Middle frontal gyrus (tissue), 1 donor: ENCODE measurements at regions not wholly inside any gene's neighbourhood (a gene's known extent, or its start where the extent isn't known, plus 50 kb on each side); places are given as distances from the start of the nearest gene placed in this dataset.
A peak's percentile ranks its signal among the peaks of the same experiment; 100 is the strongest.
"Not testable (repeated sequence)": the region's sequence is repeated elsewhere in the genome, so short reads cannot be mapped to it uniquely, and the experiment has no call there.

Experiments
- DNase-seq: peaks from one replicate; pipeline ENCODE4 v3.0.0-alpha.2; 2015; ENCODE audit warnings: low spot score; ENCODE audit errors: extremely low spot score

- DNase-seq, result no peak
Observed at GRCh38 chr2:2804528-2804927, 473.5 kb upstream of the MYT1L start.

- no peak for DNase-seq
Observed at GRCh38 chr2:2801458-2801857, 470.4 kb upstream of the MYT1L start.

GRCh38 chr2:2800697-2801096 lies 469.6 kb upstream of the MYT1L start:
- no peak for DNase-seq

DNA sequence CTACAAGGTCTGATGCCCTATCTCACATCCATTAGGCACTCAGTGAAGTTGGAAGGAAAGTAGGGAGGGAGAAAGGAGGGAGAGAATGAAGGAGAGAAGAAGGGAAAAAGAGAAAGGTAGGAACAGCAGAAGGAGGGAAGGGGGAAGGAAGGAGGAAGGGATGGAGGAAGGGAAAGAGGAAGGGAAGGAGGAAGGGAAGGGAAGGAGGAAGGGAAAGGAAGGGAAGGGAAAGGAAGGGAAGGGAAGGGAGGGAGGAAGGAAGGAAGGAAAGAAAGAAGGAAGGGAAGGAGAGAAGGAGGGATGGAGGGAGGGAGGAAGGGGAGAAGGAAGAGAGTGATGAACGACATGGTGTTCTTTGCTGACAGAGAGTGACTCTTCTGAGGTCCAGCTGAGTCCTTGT lies 468.9 kb upstream of the MYT1L start:
- DNase-seq, result no peak

DNA sequence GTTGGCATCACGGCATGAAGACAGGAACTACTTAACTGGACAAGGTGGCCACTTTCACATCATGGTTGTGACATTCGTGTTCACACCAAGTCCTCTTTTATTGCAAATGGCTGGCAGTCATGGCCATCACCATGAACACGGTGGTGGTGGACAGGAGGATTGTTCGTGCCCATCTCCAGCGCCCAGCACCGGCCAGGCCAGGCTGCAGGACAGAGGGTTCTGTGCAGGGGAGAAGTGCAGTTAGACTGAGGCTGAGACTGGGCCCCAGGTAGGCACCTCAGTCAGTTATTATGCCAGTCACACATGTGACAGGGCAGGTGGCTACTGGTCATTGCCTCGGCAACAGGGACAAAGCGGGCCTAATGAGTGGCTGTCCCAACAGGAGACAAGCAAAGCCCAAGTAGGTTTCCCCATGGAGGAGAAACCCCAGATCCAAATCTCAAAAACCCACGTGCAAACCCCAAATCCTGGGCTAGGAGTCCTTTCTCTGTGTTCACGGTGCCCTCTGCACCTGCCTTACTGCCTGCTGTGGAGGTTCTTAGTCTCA lies 468.1 kb upstream of the MYT1L start:
- no peak for DNase-seq

GRCh38 chr2:2798337-2798736 lies 467.3 kb upstream of the MYT1L start:
- no peak for DNase-seq

DNA sequence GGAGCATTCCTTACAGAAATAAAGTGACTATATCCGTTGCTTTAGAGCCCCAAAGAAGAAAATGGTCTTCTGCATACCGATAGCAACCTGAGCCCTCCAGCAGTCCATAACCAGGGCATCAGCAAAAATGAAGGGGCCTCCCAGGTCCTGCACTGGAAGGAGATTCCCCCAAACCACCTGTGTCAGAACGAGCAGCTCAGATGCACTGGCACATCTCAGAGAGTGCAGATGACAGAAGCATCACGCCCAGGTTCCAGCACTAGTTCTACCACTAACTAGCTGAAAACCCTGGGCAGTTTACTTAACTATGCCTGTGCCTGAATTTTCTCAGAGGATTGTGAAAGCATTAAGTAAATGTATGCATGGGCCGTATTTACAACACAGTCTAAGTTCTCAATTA lies 466.7 kb upstream of the MYT1L start:
- DNase-seq, result no peak

- DNase-seq, result no peak
Observed at GRCh38 chr2:2796207-2796606, 465.1 kb upstream of the MYT1L start.

- DNase-seq, result no peak
Observed at GRCh38 chr2:2795438-2796091, 464.5 kb upstream of the MYT1L start.

- no peak for DNase-seq
Observed at GRCh38 chr2:2793925-2794560, 463.0 kb upstream of the MYT1L start.

DNA sequence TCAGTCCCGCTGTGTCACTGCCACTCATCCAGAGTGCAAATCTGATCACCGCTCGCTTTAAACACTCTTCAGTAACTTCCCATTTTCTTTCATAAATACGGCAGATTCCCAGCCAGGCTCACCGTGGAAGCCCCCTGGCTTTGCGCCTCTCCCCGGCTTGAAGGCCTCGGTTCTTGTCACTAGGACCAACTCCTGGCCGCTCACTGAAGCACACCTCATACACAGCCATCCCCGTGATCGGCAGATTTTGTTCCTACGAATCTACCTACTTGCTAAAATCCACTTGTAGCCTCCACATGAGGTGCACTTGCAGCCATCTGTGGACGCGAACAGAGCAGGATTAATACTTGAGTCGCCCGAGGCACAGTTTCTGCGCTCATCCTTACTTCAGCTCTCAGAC lies 462.4 kb upstream of the MYT1L start:
- DNase-seq, result no peak

DNA sequence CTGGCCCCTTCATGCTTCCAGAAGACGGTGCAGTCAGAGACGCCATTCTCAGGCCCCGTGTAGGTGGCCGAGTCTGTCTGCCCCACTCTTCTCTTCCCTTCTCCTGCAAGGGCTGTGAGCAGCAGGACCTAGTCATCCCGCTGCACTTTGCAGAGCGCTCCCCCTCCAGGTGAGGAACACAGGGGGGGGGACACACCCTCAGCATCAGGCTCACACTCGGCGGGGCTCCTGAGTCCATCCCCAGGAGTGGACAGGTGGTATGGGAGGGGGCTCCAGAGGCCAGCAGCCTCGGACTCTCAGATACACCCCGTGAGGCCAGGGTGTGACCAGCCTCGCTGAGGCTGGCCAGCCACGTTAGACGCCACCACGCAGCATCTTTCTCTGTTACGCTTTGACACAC lies 460.5 kb upstream of the MYT1L start:
- DNase-seq, result no peak

- DNase-seq, result no peak
Observed at GRCh38 chr2:2791031-2791430, 460.0 kb upstream of the MYT1L start.

DNA sequence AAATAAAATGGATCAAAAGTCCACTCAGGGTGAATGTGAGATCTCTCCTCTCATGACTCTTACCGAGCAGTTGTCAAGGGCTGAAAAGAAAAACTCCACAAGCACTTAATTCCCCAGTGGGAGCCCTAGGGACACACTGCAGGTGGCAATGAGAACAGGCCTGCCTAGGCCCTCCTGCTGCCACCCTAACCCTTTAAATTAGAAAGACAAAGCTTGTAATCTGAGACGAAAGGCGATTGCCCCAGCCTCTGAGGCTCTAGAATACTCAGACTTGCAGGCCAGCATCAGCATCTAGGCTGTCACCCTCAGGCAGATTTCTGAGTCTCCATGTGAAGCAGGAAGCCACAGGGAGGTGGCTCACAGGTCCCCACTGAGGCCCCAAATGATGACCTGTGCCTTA lies 457.0 kb upstream of the MYT1L start:
- DNase-seq, result no peak

DNA sequence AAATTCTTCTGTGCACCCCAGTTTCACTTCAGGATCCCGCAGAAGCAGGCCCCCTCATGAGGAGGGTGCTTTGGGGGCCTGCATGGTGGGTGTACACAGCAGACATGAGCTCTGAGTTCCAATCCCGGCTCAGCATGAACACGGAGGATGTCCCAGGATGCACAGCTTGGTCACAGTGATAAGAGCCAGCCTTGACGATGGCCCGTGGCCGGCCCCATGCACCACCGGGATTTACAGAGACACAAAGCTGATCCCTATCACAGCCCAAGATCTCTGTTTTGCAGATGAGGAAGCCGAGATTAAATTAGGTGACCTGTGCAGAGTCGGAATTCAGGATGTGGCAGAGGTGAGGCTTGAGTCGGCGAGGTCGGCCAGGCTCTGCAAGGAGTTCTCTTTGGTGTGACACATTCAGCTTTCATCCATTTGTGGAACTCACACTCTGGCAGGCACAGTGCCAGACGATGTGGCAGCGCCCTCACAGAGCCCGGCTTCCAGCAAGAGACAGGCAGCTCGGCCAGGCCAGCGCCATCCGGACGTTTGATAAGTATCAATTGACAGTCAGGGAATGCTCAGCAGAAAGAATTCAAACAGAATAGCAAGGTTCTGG lies 456.3 kb upstream of the MYT1L start:
- no peak for DNase-seq

DNA sequence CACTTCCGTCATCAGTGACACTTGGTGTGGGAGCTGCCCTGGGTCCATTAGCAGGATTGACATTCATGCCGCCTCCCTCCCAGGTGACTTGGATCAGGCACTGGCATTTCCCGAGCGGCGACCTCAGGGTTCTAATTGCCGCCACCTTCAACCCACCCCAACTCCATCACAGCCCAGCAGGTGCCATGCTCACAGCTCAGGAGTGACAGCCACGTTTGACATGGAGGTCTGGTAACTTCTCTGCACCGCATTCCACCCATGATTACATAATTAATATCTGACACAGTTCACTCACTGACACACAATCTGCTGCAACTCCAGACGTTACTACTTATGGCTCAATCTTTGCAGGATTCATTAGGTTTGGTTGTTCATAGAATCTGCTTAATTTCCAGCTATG lies 450.9 kb upstream of the MYT1L start:
- no peak for DNase-seq

DNA sequence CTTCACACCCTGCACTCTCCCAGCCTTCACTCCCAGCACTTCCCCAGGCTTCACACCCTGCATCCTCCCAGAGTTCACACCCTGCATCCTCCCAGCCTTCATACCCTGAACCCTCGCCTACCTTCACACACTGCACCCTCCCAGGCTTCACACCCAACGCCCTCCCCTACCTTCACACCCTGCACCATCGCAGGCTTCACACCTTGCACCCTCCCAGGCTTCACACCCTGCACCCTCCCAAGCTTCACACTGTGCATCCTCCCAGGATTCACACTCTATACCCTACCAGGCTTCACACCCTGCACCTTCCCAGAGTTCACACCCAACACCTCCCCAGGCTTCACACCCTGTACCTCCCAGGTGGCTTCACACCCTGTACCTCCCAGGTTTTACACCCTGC lies 448.7 kb upstream of the MYT1L start:
- no peak for DNase-seq

DNA sequence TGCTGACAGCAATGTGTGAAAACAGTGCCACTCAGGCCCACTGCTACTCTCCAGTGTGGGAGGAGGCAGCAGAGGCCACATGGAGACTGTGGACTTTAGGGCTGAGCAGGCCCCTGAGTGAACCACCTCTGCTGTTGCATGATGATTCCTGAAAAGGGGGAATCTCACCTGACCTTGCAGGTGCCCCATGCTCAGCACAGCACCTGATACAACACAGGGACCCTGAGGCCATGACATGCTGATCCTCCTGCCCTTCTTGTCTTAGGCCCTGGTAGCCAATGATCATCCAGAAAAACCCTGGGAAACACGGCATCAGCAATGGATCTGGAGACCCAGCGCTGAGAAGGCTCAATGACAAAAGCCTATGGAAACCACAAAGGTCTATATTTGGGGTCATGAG lies 446.8 kb upstream of the MYT1L start:
- no peak for DNase-seq

GRCh38 chr2:2777213-2777612 lies 446.1 kb upstream of the MYT1L start:
- DNase-seq, result peak; percentile 14

DNA sequence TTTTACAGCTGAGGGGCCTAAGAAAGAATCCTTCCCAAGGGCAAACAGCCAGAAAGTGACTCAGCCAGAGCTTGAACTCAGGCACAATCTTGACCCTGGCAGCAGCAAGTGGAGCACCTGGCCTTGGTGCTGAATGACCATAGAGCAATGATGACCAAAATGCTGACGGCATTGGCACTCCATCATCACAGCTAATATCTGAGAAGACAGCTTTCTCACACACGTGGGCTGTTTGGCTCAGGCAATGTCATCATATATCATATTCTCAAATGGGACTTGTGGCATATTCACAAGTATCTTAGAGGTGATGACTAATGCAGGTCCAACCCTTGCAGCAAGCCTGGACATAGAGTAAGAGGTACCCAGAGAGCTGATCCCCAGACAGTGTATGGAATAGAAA lies 443.9 kb upstream of the MYT1L start:
- no peak for DNase-seq

- no peak for DNase-seq
Observed at GRCh38 chr2:2773692-2774091, 442.6 kb upstream of the MYT1L start.

- DNase-seq, result not testable (repeated sequence)
Observed at GRCh38 chr2:2773080-2773479, 442.0 kb upstream of the MYT1L start.
